ENCODE measurements at regions not wholly inside any gene's neighbourhood (a gene's known extent, or its start where the extent isn't known, plus 50 kb on each side); places are given as distances from the start of the nearest gene placed in this dataset.

DNA sequence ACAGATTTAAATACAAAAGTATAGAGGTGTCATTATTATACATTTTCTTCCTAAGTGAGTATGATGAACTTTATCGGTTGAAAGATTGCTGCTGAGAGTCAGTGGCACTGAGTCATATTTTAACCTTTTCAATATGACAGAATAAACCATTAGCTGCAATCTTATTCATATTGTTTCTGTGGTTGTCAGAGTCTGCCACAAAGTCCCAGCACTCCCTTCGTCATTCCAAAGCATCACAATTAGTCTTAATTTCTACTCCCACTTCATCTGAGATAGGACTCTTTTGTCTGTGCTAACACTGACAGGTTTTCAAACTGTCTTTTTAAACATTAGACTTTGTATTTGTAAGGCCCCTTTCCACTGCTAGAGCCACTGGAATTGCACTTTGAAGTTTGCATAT lies 656.9 kb downstream of the MTRR start:
- no peak overlapping the region for H3K4me3 ChIP-seq (ENCODE audit: low read length)
- no peaks in the 10 kb centered on the region for H3K27me3 Mint-ChIP-seq
- no peaks in the 10 kb centered on the region for H3K4me1 Mint-ChIP-seq
- no peaks in the 10 kb centered on the region for H3K4me1 ChIP-seq (ENCODE audit: insufficient read depth, low read length)
- no peak overlapping the region for H3K27ac Mint-ChIP-seq
- H3K9me3 ChIP-seq (ENCODE audit: low read length): no peaks in the 10 kb centered on the region
- no peaks in the 10 kb centered on the region for H3K36me3 ChIP-seq (ENCODE audit: insufficient read depth, low read length)
- ChIA-PET POLR2A (no interaction called here), CTCF (no interaction called here)
- H3K27ac ChIP-seq (ENCODE audit: low read depth, low read length): no peak overlapping the region
- no peaks in the 10 kb centered on the region for H3K27me3 ChIP-seq (ENCODE audit: insufficient read depth, low read length, poor library complexity, severe bottlenecking)
- H3K36me3 Mint-ChIP-seq: no peaks in the 10 kb centered on the region
- no peak for DNase-seq
- H3K4me3 Mint-ChIP-seq: no peak overlapping the region
- peaks cover 0 to 5% (median 1%) of the 10 kb centered on the region in 5 donors for H3K9me3 Mint-ChIP-seq

DNA sequence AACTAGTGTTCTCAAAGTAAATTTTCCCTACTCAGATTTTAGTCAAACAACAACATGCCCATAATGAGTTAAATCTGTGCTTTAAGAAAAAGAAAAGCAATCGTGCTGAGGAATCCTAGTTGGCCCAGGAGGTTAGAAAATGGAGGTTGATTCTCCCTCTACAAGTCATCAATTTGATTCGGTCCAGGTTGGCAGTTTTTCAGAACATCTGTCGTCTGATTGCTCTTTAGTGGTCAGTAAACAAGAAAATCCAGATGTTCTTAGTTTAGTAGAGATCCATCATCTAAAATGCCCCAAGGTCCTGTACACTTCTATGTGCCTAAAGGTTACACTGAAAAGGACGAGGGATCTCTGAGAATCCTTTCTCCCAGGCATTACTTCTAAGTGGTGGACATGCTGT lies 659.2 kb downstream of the MTRR start:
- Histone ChIP-seq H3K4me1 (ENCODE audit: insufficient read depth, low read length) (no peaks in the 10 kb centered on the region), H3K27me3 (ENCODE audit: insufficient read depth, low read length, poor library complexity, severe bottlenecking) (no peaks in the 10 kb centered on the region), H3K27ac (ENCODE audit: low read depth, low read length) (no peak overlapping the region), H3K36me3 (ENCODE audit: insufficient read depth, low read length) (no peaks in the 10 kb centered on the region), H3K9me3 (ENCODE audit: low read length) (no peaks in the 10 kb centered on the region), H3K4me3 (ENCODE audit: low read length) (no peak overlapping the region)
- no peak for DNase-seq
- Mint-ChIP-seq H3K27ac (no peak overlapping the region), H3K27me3 (no peaks in the 10 kb centered on the region), H3K4me3 (no peak overlapping the region), H3K4me1 (no peaks in the 10 kb centered on the region), H3K9me3 (peaks cover 0 to 5% (median 0%) of the 10 kb centered on the region in 5 donors), H3K36me3 (no peaks in the 10 kb centered on the region)
- POLR2A ChIA-PET: no interaction called here
- CTCF ChIA-PET: no interaction called here

DNA sequence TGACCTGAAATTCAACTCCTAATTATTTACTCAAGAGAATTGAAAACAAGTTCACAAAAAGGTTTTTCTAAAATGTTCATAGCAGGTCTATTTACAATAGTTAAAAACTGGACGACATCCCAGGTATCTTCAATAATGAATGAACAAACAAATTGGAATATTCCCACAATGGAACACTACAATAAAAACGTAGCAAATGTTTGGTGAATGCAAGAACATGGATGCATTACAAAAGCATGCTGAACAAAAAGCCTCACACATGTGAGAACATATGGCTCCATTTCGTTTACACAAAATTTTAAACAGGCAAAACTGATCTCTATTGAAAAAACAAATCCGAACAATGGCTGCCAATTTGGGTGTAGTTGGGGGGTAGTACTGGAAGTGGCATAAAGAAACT lies 669.9 kb downstream of the MTRR start:
- H3K4me1 ChIP-seq (ENCODE audit: insufficient read depth, low read length): no peaks in the 10 kb centered on the region
- H3K27ac ChIP-seq (ENCODE audit: low read depth, low read length): no peak overlapping the region
- no peak overlapping the region for H3K4me3 ChIP-seq (ENCODE audit: low read length)
- Mint-ChIP-seq H3K27ac (no peak overlapping the region), H3K9me3 (peaks cover 0 to 16% (median 6%) of the 10 kb centered on the region in 5 donors), H3K27me3 (no peaks in the 10 kb centered on the region), H3K4me1 (no peaks in the 10 kb centered on the region), H3K36me3 (no peaks in the 10 kb centered on the region), H3K4me3 (no peak overlapping the region)
- no peaks in the 10 kb centered on the region for H3K9me3 ChIP-seq (ENCODE audit: low read length)
- no peaks in the 10 kb centered on the region for H3K27me3 ChIP-seq (ENCODE audit: insufficient read depth, low read length, poor library complexity, severe bottlenecking)
- ChIA-PET POLR2A (no interaction called here), CTCF (no interaction called here)
- H3K36me3 ChIP-seq (ENCODE audit: insufficient read depth, low read length): no peaks in the 10 kb centered on the region
- DNase-seq: no peak

DNA sequence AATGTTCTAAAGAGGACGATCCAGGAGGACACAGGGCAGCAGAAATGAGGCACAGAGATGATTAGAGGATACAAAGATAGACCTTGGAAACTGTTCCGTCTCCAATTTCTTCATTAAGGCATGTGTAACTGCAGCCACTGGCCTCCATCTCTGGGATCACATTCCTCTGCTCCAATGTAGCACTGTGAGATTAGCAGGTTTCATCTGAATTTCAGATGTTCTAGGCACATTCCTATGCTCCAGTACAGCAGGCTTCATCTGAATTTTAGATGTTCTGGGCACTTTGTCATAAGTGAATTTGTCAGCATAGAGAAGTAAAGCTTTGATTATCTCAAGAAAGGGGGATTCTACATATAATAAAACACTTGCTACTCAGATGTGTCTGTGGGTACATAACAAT lies 671.4 kb downstream of the MTRR start:
- Mint-ChIP-seq H3K4me1 (no peaks in the 10 kb centered on the region), H3K4me3 (no peak overlapping the region), H3K27me3 (no peaks in the 10 kb centered on the region), H3K27ac (no peak overlapping the region), H3K9me3 (peaks cover 0 to 16% (median 3%) of the 10 kb centered on the region in 5 donors), H3K36me3 (no peaks in the 10 kb centered on the region)
- H3K4me1 ChIP-seq (ENCODE audit: insufficient read depth, low read length): no peaks in the 10 kb centered on the region
- H3K36me3 ChIP-seq (ENCODE audit: insufficient read depth, low read length): no peaks in the 10 kb centered on the region
- no peaks in the 10 kb centered on the region for H3K27me3 ChIP-seq (ENCODE audit: insufficient read depth, low read length, poor library complexity, severe bottlenecking)
- H3K4me3 ChIP-seq (ENCODE audit: low read length): no peak overlapping the region
- POLR2A ChIA-PET: no interaction called here
- no peak for DNase-seq
- H3K9me3 ChIP-seq (ENCODE audit: low read length): no peaks in the 10 kb centered on the region
- no peak overlapping the region for H3K27ac ChIP-seq (ENCODE audit: low read depth, low read length)
- CTCF ChIA-PET: no interaction called here

DNA sequence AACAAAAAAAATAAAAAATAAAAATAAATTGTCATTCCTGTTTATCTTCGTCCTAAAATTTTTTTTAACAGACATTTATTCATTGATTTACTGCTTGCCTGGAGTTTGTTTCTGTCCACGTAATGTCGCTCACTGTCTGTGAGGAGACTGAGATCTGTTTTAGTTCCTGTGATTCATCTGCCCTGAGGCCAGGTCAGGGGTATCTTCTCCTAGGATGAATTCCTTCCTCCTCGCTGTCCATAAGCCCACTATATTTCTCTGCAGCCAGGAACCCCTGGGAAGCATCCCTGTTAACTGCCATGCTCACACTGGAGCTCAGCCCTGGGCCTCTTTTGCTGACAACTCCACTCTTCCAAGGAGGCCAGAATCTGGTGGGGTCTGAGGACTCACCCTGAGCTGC lies 682.0 kb downstream of the MTRR start:
- Mint-ChIP-seq H3K4me1 (no peaks in the 10 kb centered on the region), H3K36me3 (no peaks in the 10 kb centered on the region), H3K27ac (no peak overlapping the region), H3K27me3 (no peaks in the 10 kb centered on the region), H3K9me3 (peaks cover 0 to 22% (median 16%) of the 10 kb centered on the region in 5 donors), H3K4me3 (no peak overlapping the region)
- Histone ChIP-seq H3K36me3 (ENCODE audit: insufficient read depth, low read length) (no peaks in the 10 kb centered on the region), H3K9me3 (ENCODE audit: low read length) (peaks cover 4% of the 10 kb centered on the region), H3K27ac (ENCODE audit: low read depth, low read length) (no peak overlapping the region), H3K27me3 (ENCODE audit: insufficient read depth, low read length, poor library complexity, severe bottlenecking) (no peaks in the 10 kb centered on the region), H3K4me3 (ENCODE audit: low read length) (no peak overlapping the region), H3K4me1 (ENCODE audit: insufficient read depth, low read length) (no peaks in the 10 kb centered on the region)
- CTCF ChIA-PET: no interaction called here
- DNase-seq: no peak
- POLR2A ChIA-PET: no interaction called here

DNA sequence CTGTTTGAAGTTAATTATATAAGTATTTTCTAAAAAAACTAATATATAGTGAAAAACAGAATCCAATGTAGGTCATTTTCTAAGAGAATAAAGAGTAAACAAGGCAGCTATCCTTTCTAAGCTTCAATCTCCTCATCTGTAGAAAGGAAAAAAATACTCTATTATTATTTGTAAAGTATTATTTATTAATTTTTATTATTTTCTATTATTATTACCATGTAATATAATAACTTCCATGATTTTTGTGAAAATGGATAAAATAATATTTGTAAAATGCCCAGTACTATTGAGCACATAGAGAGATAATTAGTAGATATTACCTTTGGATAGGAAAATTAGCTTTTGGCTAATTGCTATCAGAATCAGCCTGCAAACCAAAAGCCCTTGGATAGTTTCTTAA lies 684.4 kb downstream of the MTRR start:
- Histone ChIP-seq H3K4me3 (ENCODE audit: low read length) (no peak overlapping the region), H3K36me3 (ENCODE audit: insufficient read depth, low read length) (no peaks in the 10 kb centered on the region), H3K27me3 (ENCODE audit: insufficient read depth, low read length, poor library complexity, severe bottlenecking) (no peaks in the 10 kb centered on the region), H3K4me1 (ENCODE audit: insufficient read depth, low read length) (no peaks in the 10 kb centered on the region), H3K27ac (ENCODE audit: low read depth, low read length) (no peak overlapping the region), H3K9me3 (ENCODE audit: low read length) (peaks cover 4% of the 10 kb centered on the region)
- CTCF ChIA-PET: no interaction called here
- DNase-seq: no peak
- Mint-ChIP-seq H3K36me3 (no peaks in the 10 kb centered on the region), H3K4me1 (no peaks in the 10 kb centered on the region), H3K9me3 (peaks cover 2 to 22% (median 14%) of the 10 kb centered on the region in 5 donors), H3K4me3 (no peak overlapping the region), H3K27ac (no peak overlapping the region), H3K27me3 (no peaks in the 10 kb centered on the region)
- POLR2A ChIA-PET: no interaction called here

DNA sequence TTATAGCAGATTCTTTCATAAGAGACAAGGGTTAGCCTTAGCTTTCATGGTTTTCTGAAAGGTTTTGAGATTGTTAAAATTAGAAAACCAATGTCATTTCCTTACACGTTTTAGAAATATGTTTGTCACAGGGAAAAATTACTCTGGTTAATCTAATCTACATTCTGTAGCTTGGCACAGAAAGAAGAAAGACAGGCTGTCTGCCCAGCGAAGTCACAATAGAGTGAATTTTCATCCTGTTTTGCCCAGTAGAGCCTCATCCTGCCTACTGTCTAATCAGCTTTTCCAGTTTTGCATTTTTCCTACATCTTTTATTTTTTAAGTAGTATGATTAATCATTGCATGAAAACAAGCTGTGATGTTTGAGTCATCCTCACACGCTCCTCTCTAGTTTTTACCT lies 688.8 kb downstream of the MTRR start:
- Mint-ChIP-seq H3K27ac (no peak overlapping the region), H3K36me3 (no peaks in the 10 kb centered on the region), H3K9me3 (peaks cover 2 to 18% (median 16%) of the 10 kb centered on the region in 5 donors), H3K4me1 (no peaks in the 10 kb centered on the region), H3K27me3 (no peaks in the 10 kb centered on the region), H3K4me3 (no peak overlapping the region)
- POLR2A ChIA-PET: no interaction called here
- Histone ChIP-seq H3K4me3 (ENCODE audit: low read length) (no peak overlapping the region), H3K9me3 (ENCODE audit: low read length) (peaks cover 4% of the 10 kb centered on the region), H3K36me3 (ENCODE audit: insufficient read depth, low read length) (no peaks in the 10 kb centered on the region), H3K27ac (ENCODE audit: low read depth, low read length) (no peak overlapping the region), H3K4me1 (ENCODE audit: insufficient read depth, low read length) (no peaks in the 10 kb centered on the region), H3K27me3 (ENCODE audit: insufficient read depth, low read length, poor library complexity, severe bottlenecking) (no peaks in the 10 kb centered on the region)
- CTCF ChIA-PET: no interaction called here
- no peak for DNase-seq

DNA sequence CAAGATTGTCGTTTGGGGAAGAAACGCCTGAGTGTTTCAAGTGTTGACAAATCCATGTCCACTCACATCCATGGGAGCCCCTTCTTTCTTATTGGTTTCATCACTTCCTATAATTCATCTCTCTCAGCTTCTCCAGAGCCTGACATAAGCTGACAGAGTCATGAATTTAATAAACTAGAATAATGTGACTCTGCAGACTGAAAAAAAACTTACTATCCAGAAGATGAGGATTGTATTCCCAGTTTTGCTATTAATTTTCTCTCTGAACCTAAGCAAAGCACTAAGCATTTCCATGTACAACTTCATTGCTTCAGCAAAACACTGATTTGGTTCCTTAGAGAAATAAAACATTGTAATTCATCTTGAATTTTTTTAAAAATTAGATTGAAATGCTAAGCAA lies 691.8 kb downstream of the MTRR start:
- ChIA-PET CTCF (no interaction called here), POLR2A (no interaction called here)
- H3K27me3 Mint-ChIP-seq: no peaks in the 10 kb centered on the region
- Histone ChIP-seq H3K27me3 (ENCODE audit: insufficient read depth, low read length, poor library complexity, severe bottlenecking) (no peaks in the 10 kb centered on the region), H3K4me1 (ENCODE audit: insufficient read depth, low read length) (no peaks in the 10 kb centered on the region), H3K36me3 (ENCODE audit: insufficient read depth, low read length) (no peaks in the 10 kb centered on the region), H3K9me3 (ENCODE audit: low read length) (no peaks in the 10 kb centered on the region), H3K27ac (ENCODE audit: low read depth, low read length) (no peak overlapping the region), H3K4me3 (ENCODE audit: low read length) (no peak overlapping the region)
- H3K4me3 Mint-ChIP-seq: no peak overlapping the region
- no peak overlapping the region for H3K27ac Mint-ChIP-seq
- H3K9me3 Mint-ChIP-seq: peaks cover 0 to 3% (median 2%) of the 10 kb centered on the region in 5 donors
- H3K4me1 Mint-ChIP-seq: no peaks in the 10 kb centered on the region
- no peak for DNase-seq
- H3K36me3 Mint-ChIP-seq: no peaks in the 10 kb centered on the region

DNA sequence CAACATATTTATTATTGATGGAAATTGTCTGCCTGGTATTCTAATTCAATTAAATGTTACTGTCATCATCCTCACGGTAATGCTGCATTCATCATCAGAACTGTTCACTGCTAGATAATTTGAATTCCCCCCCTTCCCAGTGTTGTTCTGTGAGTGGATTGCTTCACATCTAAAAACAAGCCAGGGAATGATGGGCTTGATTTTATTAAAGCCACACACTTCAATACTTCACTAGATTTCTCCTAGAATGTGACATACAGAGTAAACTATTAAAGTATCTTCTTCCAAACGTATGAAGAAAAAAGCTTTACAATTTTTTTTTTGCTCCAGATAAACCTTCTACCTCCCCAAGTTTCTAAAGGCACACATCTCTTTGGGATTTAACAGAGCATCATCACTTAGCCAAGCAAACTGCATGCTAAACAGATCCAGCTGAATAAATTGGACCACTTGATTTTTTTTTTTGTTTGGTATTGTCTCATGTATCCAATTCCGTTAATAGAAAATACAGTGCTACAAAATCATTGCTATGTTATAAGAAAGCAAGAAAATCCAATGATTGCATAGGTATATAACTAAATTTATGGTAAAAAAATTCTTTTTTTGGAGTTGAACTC lies 692.4 kb downstream of the MTRR start:
- DNase-seq: no peak
- ChIA-PET CTCF (no interaction called here), POLR2A (no interaction called here)
- Histone ChIP-seq H3K4me3 (ENCODE audit: low read length) (no peak overlapping the region), H3K27me3 (ENCODE audit: insufficient read depth, low read length, poor library complexity, severe bottlenecking) (no peaks in the 10 kb centered on the region), H3K9me3 (ENCODE audit: low read length) (no peaks in the 10 kb centered on the region), H3K36me3 (ENCODE audit: insufficient read depth, low read length) (no peaks in the 10 kb centered on the region), H3K27ac (ENCODE audit: low read depth, low read length) (no peak overlapping the region), H3K4me1 (ENCODE audit: insufficient read depth, low read length) (no peaks in the 10 kb centered on the region)
- no peaks in the 10 kb centered on the region for H3K4me1 Mint-ChIP-seq
- peaks cover 0 to 3% (median 0%) of the 10 kb centered on the region in 5 donors for H3K9me3 Mint-ChIP-seq
- H3K4me3 Mint-ChIP-seq: no peak overlapping the region
- no peaks in the 10 kb centered on the region for H3K27me3 Mint-ChIP-seq
- no peaks in the 10 kb centered on the region for H3K36me3 Mint-ChIP-seq
- H3K27ac Mint-ChIP-seq: no peak overlapping the region

All from CD8-positive, alpha-beta memory T cell (primary cell).